Left hindlimb (tissue), 1 donor: ENCODE measurements at regions not wholly inside any gene's neighbourhood (a gene's known extent, or its start where the extent isn't known, plus 50 kb on each side); places are given as distances from the start of the nearest gene placed in this dataset.
A peak's percentile ranks its signal among the peaks of the same experiment; 100 is the strongest.
"Not testable (repeated sequence)": the region's sequence is repeated elsewhere in the genome, so short reads cannot be mapped to it uniquely, and the experiment has no call there.

Experiments used
- DNase-seq: peaks from one replicate; pipeline ENCODE4 v3.0.0-alpha.2; 2018

- no peak for DNase-seq
These were observed 107.3 kb downstream of the OR2B2 start for GRCh38 chr6:27804851-27805250.

DNA sequence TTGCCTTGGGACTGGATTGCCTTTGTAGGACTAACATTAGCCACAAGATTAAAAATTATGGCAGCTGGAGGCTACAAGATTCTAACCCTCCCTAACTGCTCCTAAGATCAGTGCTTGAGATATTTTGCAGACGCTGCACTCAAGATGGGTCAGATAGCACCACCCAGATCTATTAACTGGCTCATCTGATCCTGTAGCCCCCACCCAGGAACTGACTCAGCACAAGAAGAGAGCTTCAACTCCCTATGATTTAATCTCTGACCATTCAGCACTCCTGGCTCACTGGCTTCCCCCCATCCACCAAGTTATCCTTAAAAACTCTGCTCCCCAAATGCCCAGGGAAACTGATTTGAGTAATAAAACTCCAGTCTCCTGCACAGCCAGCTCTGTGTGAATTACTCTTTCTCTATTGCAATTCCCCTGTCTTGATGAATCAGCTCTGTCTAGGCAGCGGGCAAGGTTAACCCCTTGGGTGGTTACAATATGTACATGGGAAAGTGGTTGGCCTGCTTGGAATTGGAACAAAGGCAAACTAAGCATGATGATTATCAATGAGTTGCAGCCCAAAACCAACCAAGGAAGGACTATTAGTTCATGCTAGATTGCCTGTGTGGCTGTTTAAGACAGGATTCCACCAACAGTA is 111.3 kb downstream of the OR2B2 start:
- no peak for DNase-seq

GRCh38 chr6:27797960-27798359 is 114.2 kb downstream of the OR2B2 start:
- DNase-seq: no peak

DNA sequence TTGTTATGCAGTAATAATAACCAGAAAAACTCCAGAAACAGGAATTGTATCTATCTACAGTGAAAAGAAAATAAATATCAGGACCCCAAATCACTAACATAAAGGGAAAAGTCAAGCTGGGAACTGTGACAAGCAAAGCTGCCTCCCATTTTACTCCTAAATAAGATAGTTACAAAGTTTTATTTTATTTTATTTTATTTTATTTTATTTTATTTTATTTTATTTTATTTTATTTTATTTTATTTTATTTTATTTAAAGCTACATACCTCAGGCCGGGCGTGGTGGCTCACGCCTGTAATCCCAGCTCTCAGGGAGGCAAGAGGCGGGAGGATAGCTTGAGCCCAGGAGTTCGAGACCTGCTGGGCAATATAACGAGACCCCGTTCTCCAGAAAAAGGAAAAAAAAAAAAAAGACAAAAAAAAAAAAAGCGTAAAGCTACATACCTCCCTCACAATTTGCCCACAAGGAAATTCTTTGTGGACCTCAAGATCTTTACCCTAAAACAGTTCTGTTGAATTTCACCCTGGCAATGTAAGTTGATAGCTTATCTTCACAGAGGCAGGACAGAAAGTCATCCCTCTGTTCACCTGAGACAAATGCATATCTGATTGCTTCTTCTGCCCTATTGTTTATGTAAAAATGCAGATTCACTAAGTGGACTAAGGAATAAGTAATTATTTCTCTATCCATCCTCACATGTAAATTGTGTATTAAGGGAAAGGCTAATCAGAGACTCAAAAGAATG is 115.3 kb downstream of the OR2B2 start:
- not testable (repeated sequence) for DNase-seq

DNA sequence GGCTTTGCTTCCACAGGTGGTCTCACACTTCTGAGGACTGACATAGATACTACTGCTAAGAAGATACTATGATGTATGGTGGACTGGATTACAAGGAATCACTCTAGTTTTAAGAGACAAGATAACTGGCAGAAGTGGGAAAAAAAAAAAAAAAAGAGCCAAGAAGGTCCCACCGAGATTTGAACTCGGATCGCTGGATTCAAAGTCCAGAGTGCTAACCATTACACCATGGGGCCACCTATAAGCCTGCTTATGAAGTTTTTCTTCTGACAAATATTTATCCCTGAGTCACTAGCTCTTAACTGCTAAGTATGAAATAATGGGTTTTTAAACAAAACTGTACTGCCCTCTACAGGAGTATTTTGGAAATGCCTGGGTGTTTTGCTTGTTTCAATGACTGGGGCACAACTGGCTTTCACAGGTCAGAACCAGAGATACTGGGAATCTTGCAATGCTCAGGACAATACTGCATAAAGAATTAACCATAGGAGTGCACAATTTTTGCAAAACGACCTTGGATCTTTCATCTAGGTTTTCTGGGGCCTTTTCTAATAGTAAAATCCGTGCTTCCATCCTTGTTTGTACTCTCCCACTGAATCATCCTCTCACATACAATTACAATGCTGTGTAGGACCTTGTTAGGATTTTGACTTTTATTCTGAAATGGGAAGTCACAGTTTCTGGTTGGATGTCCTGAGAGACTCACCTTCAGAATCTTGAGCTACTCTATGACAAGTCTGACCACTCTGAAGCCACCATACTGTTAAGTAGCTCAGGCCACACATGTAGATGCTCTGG is 116.3 kb downstream of the OR2B2 start:
- DNase-seq: peak; percentile 44

- peak; percentile 78 for DNase-seq
These were observed 120.8 kb downstream of the OR2B2 start for GRCh38 chr6:27791182-27791943.

DNA sequence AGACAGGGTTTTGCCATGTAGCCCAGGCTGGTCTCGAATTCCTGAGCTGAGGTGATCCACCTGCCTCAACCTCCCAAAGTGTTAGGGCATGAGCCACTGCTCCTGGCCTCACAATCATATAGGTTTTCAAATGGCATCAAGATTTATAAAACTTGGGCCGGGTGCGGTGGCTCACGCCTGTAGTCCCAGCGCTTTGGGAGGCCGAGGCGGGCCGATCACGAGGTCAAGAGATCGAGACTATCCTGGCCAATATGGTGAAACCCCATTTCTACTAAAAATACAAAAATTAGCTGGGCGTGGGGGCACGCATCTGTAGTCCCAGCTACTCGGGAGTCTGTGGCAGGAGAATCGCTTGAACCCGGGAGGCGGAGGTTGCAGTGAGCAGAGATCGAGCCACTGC is 123.8 kb downstream of the OR2B2 start:
- DNase-seq: not testable (repeated sequence)

DNA sequence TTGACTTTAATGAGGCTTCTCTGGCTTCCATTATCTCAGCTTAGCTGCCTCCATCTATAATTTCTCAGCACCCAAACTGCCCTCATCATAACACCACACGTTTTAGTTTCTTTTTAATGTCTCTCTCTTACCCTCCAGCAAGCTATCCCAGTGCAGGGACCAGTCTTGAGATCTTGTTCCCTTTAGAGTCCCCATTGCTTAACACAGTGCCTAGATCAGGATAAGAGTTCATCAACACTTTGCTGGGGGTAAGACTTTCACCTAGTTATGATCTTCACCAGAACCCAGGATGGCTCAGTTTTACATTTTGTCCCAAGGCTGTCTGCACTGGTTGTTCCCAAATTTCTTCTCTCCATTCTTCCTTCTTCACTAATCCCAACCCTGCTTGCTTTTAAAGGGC is 126.1 kb downstream of the OR2B2 start:
- no peak for DNase-seq

GRCh38 chr6:27785294-27785693 is 126.9 kb downstream of the OR2B2 start:
- DNase-seq: no peak

DNA sequence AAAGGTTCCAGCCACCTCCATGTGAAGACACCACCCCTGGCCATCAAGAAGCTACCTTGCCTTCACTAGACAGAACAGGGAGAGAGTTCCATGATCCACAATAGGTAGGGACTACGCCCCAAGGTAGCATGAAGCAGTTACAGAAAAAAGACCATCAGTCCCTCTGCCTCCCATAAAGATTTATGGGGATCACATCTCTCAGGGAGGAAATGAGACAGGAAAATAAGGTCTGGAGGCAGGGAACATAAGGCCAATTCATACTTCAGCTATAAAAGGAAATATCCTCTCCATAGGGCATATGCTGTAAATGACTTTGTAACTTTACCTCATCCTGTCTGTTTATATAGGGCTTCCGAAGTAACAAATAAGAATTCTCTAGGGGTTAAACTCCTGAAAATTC is 129.4 kb downstream of the OR2B2 start:
- DNase-seq: no peak

GRCh38 chr6:27778625-27779417 is 133.4 kb downstream of the OR2B2 start:
- no peak for DNase-seq

DNA sequence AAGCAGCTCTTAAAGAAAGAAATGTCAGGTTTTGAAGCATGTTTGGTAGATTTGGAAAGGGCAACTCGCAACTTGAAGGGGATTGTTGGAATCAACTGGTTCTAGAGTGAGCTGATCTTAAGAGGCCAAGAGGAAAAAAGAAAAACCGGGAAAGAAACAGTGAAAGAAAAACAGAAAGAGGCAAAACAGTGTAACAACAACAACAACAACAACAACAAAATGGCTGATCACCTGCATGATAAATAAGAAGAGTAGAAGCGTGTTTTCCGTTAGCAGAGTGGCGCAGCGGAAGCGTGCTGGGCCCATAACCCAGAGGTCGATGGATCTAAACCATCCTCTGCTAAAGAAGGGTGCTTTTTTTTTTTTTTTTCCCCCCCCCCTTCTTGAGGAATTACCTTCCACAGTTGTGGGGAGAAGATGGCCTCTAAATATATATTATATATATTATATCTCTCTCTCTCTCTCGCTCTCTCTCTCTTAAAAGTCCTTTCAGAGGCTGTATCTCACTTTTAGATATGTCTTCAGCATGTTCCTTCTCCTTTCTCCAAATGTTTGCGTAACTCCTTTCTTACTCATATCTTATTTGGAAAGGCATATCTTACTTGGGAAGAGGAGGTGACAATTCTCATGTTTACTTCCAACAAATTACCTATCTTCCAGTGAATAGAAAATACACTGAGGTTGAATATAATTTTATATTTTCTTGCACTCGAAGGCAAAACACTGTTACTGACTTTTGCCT is 134.4 kb downstream of the OR2B2 start:
- no peak for DNase-seq

DNA sequence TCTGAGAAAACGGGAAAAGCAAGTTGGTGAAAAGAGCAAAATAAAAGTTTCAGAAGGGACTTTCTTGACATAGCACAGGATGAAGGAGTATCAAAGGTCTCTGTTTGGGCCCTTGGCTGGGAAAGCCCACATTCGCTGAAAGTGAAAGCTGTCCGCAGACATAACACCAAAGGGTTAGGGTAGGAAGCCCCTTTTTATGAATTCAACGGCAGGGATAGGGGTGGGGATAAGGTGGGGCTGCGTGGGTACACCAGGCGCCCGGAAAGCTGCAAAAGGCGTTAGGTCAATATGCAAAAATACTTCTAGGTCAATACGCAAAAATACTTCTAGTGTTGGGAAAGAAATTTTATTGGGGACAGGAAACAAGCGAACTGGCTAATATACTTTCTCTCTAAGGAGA is 135.1 kb downstream of the OR2B2 start:
- DNase-seq: no peak

GRCh38 chr6:27776504-27776903 is 135.7 kb downstream of the OR2B2 start:
- DNase-seq: no peak

- DNase-seq: no peak
These were observed 136.4 kb downstream of the OR2B2 start for GRCh38 chr6:27775796-27776184.

DNA sequence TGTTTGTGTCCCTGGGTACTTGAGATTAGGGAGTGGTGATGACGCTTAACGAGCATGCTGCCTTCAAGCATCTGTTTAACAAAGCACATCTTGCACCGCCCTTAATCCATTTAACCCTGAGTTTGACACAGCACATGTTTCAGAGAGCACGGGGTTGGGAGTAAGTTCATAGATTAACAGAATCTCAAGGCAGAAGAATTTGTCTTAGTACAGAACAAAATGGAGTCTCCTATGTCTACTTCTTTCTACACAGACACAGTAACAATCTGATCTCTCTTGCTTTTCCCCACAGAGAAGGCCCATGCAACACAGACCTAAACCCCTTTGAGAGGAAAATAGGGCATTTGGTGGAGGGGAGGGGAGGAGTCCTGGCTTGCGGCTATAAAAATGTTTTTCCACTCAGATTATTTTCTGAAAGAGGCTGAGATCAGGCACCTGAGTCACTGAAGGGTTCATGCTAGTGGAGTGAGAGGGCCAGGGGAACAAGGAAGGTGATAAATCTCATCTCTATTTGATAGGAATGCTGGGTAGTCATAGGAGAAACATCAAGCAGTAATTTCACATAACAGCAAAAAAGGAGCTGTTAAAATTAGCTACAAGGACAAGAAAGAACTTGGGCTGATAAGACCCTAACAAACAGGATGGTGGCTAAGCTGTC is 136.9 kb downstream of the OR2B2 start:
- not testable (repeated sequence) for DNase-seq

DNA sequence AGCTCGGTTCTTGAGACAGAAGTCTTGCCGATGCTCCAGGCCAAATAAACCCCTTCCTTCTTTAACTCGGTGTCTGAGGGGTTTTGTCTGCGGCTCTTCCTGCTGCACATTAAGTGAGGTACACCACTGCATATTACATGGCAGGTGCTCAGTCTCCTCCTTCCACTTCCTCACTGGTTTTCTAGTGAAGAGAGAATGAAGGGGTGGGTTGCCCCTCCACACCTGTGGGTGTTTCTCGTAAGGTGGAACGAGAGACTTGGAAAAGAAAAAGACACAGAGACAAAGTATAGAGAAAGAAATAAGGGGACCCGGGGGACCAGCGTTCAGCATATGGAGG is 138.0 kb downstream of the OR2B2 start:
- not testable (repeated sequence) for DNase-seq

- not testable (repeated sequence) for DNase-seq
These were observed 138.5 kb downstream of the OR2B2 start for GRCh38 chr6:27773542-27774263.

DNA sequence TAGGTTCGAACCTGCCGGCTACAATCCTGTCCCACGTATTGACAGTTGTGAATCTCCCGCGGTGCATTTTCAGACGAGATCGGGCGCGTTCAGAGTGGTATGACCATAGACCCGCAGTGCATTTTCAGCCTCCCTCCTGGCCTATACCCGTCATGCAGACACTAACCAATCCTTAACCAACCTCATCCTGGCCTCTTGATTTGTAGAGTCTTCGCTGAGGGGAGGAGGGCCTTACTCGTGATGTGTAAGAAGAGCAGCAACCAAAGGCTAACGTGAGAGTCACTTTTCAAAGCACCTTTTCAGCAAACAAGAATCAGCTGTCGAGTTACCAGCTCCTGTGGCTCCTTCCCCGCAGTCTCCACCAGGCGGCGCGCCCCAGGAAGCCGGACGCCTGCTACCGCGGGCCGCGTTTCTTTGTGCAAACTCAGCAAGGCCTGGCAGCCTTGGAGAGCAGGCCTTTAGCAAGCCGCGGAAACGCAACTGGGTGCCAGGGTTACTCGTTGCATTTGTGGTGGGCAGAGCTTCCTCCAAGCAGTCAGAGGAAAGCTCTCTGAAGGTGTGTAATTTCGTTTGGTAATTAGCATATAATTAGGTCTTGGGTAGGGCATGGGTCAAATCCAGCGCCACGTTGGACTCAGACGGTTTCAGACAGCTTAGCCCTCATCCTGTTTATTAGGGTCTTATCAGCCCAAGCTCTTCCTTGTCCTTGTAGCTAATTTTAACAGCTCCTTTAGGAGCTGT is 139.8 kb downstream of the OR2B2 start:
- DNase-seq: peak; percentile 87

DNA sequence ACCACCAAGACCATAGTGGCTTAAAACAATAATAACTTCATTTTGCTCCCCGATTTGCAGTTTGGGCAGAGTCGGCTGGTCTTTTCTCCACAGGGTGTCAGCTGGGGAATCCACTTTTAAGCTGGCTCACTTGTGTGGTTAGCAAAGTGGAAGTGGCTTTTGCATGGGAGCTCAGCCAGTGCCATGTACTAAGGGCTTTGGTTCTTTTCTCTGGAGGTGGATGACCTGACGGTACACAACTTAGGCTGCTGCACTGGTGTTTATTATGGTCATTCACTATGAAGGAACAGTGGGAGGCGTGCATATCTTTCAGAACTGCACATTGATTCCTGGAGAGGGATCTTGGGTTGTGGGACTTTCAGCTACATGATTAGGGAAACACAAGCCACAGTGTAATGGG is 141.0 kb downstream of the OR2B2 start:
- DNase-seq: no peak
